Jurkat, Clone E6-1 (cell line): ENCODE measurements at regions not wholly inside any gene's neighbourhood (a gene's known extent, or its start where the extent isn't known, plus 50 kb on each side); places are given as distances from the start of the nearest gene placed in this dataset.
"Not testable (repeated sequence)": the region's sequence is repeated elsewhere in the genome, so short reads cannot be mapped to it uniquely, and the experiment has no call there.

Source experiments
- DNase-seq: peaks from one replicate; pipeline ENCODE4 v3.0.0-alpha.2; 2011; ENCODE audit warnings: low read depth, low spot score
- H3K4me3 ChIP-seq: 2 replicates; pipeline ENCODE4 v1.5.1; 2011; ENCODE audit warnings: mild to moderate bottlenecking, low read length, control low read depth, moderate library complexity

DNA sequence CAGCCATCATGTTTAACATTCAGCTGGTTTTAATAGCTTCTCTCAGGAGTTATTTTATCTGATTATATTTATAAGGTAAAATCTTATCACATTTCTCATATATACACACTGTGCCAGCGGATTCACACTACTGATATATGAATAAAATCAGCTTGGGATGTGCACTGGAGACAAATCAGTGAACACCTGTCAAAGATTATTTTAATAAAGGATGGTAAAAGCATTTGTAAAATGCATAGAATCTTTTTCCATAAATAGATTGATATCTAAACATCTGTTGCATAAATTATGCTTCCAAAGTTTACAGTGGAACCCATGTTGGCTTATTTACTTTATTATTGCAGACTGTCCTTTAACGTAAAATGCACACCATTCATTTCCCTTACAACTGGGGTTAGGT, 1125.8 kb upstream of the CNTN5 start:
- H3K4me3 ChIP-seq, result no peak overlapping the region
- DNase-seq, result no peak

DNA sequence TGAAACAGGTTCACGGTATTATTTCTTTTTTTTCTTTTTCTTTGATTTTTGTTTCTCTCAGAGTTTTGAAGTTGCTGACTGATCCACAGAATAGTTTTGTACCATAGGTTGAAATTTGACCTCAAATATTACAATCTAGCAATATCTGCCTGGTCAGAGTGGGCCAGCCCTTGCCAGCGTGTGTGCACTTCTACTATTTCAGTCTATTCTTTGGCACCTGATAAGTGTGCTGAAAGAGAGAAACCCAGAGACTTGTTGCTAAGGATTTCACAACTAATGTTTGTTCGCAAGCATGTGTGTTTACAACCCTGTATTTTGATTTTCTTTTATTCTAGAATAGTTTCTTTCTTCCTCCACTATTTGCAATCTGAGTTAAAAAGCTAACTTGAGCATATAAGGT, 1125.2 kb upstream of the CNTN5 start:
- DNase-seq, result no peak
- H3K4me3 ChIP-seq, result no peak overlapping the region

DNA sequence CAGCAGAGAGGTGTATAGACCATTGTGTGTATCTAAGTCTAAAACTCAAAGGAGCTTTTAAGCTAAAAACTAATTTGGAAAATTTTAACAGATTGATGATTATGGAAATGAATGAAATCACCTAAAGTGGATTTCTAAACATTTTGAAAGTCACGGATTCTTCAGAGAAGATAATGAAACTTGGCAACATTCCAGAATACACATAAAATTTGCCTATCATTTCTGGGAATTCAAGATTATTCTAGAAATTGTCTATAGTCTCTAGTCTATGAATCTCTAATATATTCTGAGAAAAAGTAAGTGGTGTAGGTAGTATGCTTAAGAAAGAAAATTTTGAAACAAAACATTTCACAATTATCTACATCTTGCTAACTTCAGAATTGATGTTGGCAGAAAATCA, 1117.9 kb upstream of the CNTN5 start:
- no peak overlapping the region for H3K4me3 ChIP-seq
- DNase-seq, result no peak

DNA sequence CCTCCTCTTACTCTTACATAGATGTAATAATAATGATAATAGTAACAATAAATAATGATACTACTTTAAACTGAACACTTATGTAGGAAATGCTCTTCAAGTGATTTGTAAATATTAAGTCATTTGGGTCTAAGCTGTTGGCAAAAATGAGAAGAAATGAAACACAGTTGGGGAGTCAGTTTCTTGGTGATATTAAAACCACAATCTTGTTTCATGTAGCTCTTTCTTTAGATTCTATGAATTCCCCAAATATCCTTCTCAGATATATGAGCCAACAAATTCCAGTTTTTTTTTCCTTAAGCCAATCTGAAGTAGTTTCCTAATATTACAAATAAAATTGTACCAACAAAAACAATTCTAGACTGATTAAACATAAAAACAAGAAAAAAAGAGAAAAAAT, 1115.6 kb upstream of the CNTN5 start:
- no peak overlapping the region for H3K4me3 ChIP-seq
- no peak for DNase-seq

DNA sequence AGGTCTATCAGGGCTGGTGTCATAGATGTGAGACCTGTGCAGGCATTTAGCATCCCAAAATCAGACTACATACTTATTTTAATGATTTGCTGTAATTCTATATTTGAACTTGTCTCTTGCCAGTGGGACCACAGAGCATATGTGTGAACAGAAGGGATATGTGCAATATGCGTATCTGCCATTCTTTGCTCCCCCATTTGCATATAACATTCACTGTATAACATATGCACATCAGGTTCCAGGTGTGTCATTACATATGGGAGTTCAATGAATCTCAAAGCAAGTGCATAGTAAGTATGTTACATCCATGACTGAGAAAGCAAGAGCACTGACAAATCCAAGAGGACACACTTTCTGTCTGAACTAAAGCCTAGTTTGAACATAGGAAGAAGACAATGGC, 1115.1 kb upstream of the CNTN5 start:
- no peak for DNase-seq
- H3K4me3 ChIP-seq, result no peak overlapping the region

DNA sequence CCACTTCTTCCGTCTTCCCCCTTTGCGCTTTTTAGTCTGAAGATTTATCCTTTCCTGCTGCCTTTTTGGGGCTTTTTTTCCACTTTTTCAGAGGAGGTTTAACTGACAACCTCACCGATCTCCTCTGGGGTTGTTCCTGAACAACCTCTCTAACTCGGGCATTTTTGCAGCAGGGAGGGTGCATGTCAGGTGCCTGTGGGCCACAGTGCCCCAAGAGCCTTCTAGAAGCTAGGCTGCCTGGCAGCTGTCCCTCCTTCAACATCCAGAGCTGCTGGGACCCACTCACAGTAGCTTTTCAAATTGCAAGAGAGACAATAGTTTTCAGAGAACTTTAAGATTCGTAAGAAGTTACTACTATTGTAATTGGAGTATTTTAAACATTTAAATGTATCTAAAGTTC, 1112.4 kb upstream of the CNTN5 start:
- H3K4me3 ChIP-seq, result no peak overlapping the region
- no peak for DNase-seq

DNA sequence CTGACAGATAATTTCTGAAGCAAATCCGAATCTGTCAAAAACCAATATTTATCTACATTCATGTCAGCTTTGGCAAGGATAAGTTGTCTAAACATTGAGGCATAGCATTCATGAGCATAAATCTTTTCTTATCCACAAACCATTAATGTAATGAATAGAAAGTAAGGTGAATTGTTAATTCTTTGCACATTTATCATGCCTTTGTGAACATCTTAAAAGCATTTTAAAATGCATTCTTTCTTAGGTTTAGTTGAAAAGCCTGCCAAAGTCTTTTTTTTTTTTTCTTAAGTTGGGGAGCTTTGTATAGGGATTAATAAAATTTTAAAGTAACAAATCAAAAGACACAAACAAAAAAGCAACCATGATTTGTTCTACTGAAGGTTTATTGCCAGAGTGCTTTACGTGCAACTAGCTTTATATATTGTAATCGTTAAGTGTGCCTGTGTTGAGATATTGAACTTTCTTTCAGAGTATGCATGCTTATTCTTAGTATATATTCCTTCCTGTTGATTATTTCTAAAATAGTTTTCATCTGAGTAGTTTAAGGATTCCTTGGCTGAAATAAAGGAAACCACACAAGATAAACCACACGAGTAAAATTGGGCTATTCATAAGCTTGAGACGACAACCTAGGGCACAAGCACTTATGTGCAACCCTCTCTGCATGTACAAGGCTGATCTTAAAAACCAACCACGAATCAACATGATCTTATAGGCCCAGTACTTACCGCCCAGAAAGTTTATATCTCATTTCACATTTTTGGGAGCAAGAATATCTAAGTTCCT, 1110.9 kb upstream of the CNTN5 start:
- H3K4me3 ChIP-seq, result no peak overlapping the region
- no peak for DNase-seq

DNA sequence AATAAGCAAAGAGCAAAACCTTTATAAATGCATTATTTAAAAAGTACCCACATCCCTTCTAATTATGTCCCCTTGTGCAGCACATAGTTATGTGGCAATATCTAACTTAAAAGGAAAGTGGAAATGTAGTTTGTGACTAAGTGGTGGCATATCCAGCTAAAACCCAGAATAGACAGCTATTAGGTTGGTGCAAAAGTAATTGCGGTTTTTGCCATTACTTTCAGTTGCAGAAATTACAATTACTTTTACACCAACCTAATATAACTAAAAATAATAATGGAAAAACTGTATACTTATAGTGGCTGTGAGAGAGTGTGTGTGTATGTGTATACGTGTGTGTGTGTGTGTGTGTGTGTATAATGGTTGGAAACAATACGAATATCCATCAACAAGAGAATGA, 1108.1 kb upstream of the CNTN5 start:
- no peak for DNase-seq
- H3K4me3 ChIP-seq, result no peak overlapping the region

DNA sequence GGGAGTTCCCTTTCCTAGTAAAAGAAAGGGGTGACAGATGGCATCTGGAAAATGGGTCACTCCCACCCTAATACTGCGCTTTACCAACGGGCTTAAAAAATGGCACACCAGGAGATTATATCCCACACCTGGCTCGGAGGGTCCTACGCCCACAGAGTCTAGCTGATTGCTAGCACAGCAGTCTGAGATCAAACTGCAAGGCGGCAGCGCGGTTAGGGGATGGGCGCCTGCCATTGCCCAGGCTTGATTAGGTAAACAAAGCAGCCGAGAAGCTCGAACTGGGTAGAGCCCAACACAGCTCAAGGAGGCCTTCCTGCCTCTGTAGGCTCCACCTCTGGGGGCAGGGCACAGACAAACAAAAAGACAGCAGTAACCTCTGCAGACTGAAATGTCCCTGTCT, 1097.8 kb upstream of the CNTN5 start:
- not testable (repeated sequence) for DNase-seq

DNA sequence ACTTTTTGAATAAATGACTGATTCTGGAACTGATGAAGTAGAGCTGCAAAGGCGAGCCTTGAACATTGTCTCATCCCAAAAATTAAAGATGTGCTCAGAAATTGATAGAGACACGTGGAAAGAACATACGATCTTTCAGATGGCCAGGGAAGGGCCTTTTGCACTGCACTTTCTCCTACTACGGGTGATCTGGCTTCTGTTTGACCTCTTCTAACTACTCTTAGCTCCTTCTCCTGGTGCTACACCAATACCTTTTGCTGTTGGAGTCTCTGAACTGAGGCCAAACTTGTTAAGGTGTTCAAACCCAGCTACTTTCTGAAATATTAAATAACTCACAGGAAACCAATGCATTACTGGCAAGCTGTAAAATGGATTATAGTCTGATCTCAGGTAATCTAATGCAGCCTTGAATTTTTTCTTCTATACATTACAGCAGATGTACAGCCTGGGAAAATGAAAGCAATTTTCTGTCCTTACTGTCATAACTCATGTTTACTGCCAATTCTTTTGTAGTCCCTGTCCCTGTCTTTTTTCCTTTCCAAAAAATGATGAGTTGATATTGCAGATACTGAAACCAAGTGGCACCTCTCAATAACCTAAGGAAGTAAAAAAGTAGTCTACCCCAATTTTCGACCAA, 1086.1 kb upstream of the CNTN5 start:
- no peak overlapping the region for H3K4me3 ChIP-seq
- no peak for DNase-seq

More for the DNA sequence above, 1097.8 kb upstream of the CNTN5 start:
- H3K4me3 ChIP-seq, result not testable (repeated sequence)

DNA sequence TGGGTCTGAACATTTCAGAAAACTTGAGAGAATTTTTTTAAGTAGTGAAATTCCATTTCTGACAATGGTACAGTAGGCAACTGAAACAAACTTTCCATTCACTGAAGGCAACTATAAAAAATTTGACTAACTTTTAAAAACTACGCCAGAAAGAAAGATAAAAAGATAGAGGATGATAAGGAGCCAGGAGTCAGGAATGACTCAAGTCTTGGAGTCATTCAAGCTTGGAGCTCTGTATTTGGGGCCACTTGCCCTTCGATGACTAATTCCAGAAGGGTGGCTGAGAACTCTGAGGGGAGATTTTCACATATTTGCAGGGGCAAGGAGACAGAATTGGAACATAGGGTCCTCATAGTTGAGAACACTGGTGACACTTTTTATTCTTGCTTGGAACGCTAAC, 1083.2 kb upstream of the CNTN5 start:
- H3K4me3 ChIP-seq, result no peak overlapping the region
- no peak for DNase-seq

DNA sequence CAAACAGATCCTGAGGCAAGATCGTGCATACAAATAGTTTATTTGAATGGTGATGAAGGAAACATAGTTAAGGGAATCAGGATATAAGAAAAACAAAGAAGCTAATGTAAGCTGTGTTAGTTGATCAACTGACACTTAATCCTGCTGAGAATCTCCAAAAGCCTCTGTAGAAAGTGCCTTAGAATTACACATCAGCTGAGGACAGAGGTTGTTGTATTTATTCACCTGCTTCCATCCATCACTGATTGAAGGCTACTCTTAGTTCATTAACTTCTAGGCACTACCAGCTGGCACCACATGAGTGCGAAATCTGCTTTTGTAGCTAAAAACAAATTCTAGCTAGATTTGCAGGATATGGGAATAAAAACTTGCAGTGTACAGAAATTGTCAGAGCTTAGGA, 1082.0 kb upstream of the CNTN5 start:
- no peak for DNase-seq

DNA sequence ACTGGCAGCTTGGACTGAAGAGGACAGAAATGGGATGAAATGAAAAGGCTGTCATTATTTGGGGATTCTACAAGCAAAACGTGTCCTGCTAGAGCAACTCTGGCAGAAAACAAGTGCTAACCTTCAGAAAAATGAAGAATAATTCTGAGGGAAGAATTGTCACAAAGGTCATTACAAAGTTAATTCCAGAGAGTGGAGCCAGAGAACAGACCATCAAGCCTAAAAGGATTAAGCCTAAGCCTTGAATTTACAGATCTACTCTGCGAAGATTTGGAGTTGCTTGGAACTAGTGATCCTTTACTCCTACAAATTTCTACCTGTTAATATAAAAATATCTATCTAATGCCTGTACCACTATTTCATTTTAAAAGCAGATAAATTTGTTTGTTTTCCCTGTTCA, 1077.3 kb upstream of the CNTN5 start:
- H3K4me3 ChIP-seq, result no peak overlapping the region
- DNase-seq, result no peak

More for the DNA sequence above, 1082.0 kb upstream of the CNTN5 start:
- H3K4me3 ChIP-seq, result no peak overlapping the region

DNA sequence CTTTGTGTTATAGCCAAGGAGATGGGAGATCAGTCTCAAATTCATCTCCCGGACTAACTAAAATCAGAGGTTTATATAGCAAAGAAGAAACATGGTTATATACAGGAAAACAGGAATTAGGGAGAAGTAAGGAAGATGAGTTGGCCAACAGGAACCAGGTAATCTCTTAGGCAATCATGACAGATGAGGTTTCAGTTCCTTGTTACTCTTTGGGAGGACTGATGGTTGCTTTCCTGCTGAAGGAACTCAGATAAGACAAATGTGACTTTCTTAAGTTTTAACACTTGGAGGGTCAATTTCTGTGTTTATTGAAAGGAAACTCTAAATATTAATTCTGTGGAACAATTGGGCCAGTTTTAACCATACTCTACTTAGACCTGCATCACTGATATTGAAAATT, 1072.0 kb upstream of the CNTN5 start:
- no peak overlapping the region for H3K4me3 ChIP-seq
- DNase-seq, result no peak

DNA sequence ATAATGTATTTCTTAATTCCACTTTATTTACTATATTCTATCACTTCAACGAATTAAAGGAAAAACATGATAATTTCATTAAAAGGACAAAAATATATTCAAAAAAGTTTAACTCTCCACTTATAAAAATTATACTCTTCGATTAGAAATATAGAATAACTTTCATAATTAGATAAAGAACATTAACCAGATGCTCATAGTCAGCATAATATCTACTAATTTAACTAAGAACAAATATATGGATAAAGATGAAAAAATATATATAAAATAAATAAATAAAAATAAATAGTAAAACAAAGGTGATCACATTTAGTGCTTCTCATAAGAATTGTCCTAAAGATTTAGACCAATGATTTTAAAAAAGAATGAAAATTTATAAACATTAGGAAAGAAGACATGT, 1065.2 kb upstream of the CNTN5 start:
- H3K4me3 ChIP-seq, result no peak overlapping the region
- DNase-seq, result no peak

DNA sequence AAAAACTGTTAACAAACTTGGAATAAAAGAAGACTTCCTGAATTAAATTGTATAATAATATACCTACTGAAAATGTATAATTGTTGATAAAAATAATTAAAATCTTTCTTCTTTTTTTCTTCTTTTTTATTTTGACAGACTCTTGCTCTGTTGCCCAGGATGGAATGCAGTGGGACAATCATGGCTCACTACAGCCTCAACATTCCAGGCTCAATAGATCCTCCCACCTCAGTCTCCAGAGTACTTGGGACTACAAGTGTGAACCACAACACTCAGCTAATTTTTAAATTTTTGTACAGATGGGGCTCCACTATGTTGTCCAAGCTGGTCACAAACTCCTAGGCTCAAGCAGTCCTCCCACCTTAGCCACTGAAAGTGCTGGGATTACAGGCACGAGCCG, 1063.8 kb upstream of the CNTN5 start:
- no peak overlapping the region for H3K4me3 ChIP-seq
- DNase-seq, result no peak

DNA sequence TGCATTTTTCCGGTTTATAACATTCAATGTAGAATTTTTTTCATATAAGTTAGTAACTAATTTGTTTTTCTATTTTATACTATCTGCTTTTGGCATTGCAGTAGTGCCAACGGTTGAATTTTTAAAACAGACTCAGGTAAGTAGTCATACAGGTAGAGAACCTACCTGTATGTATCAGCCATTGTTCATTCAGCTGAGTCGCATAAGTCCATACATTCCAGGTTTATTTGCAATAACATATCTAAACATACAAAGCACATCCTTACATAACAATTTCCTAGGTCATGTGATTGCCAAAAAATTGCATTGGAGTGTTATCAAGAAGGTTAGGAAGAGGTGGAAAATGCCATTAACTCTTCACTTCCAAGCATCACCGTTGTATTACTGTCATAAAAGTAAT, 1059.3 kb upstream of the CNTN5 start:
- H3K4me3 ChIP-seq, result no peak overlapping the region
- DNase-seq, result no peak

DNA sequence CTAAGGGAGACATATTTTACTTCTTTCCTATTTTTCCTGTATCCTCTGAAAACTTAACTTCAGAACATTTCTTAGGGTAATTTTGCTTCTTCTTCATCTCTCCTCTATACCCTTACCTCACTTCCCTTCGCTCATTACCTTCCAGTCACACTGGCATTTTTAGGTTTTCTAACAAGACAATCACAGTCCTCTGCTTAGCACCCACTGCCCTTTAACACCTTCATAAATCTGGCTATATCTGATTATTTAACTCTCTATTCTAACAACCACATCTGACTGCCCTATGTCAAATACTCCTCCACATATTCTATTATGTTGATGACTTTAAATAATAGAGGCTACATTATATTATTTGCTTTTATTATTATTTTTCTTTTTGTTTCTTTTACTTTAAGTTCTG, 1058.0 kb upstream of the CNTN5 start:
- no peak overlapping the region for H3K4me3 ChIP-seq
- DNase-seq, result no peak

DNA sequence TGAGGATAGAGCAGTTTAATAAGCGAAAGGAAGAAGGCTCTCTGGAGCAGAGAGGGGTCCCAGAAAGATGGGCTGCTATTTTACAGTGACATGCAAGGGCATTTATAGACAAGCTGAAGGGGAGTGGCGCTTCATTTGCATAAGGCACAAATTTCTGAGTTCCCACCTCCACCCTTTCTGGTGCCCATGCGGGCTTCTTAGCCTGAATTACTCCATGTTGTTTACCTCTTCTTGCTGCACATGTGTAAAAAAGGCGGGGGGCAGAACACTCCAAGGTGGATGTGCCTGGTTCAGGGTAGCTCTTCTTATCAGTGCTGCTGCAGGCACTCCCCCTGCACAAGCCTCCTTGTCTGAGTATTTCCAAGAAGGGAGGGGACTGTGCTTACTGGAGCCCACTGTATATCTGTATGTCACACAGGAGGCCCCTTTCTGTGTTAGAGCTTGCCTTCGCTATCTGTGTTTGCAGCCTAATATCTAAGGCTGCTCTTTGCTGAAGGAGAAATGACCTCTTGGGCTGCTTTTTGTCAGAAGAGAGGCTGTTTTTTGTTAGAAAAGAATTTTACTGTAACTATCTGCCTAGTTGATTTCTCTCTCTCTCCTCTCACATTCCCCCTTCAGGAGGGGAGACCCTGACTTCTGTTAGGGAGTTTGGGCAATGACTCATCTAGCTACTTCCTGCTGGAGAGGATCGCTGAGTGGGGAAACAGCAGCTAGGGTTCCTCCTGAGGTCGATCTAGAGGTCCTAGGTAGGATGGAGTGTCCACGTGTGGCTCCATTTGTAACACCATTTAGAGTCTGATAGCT, 1057.0 kb upstream of the CNTN5 start:
- no peak for DNase-seq
- no peak overlapping the region for H3K4me3 ChIP-seq

DNA sequence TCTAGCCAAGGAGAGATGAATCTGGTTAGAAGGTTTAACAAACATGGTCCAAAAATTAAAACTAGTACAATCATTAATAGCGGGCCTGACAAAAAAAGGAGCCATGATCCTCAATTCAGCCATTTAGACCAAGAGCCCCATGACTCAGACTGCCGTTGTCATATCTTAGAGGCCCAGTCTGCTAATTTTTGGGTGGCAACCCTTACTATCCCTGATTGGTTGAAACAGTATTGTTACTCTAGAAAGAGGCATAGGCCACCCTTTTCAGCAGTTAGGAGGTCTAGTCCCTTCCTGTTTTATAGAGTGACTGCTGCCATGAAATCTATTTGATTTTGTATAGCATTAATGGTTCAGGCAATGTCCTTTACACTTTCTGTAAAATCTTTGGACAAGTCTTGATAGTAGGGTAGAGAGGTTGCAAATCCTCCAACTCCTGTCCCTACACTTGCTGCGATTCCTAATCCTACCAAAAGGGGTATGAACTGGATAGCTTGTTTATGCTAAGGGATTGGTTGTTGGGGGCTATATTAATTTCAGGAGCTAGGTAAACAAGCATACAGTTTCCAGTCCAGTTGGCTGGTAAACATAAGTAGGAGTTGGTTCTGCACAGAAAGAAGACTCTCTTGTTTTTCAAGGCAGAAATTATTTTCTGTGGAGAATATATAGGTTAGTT, 1056.3 kb upstream of the CNTN5 start:
- no peak overlapping the region for H3K4me3 ChIP-seq
- DNase-seq, result no peak
